ENCODE measurements at regions not wholly inside any gene's neighbourhood (a gene's known extent, or its start where the extent isn't known, plus 50 kb on each side); places are given as distances from the start of the nearest gene placed in this dataset.

- TF ChIP-seq YY1 (IDR thresholded peaks at IDR 0.05; ENCODE audit: insufficient read depth, insufficient read length) (no peak), ZNF274 (IDR thresholded peaks at IDR 0.05; ENCODE audit: low read depth, low read length) (no peak)
Measured at GRCh38 chr21:19999369-20000272, 998.6 kb upstream of the NCAM2 start.

All from NT2/D1 (cell line).